ENCODE measurements at regions not wholly inside any gene's neighbourhood (a gene's known extent, or its start where the extent isn't known, plus 50 kb on each side); places are given as distances from the start of the nearest gene placed in this dataset.

DNA sequence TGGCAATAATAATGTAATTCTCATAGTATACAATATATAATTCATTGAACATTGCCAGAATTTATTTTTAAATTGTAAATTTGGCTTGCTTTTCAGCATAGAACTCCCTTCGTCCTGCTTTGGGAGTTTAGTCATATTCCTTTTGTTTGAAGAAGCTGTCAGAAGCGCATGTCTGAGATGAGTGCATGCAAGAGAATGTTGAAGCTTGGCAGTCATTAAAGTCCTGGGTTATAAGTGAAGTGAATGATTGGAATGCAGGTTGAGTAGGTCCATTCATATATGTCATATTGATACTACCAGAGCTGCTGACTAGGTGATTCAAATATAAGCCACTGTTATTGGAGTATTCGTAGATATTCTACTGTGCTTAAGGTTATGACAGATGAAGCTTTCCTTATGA lies 243.6 kb upstream of the MDFIC2 start:
- no peak for TF ChIP-seq EZH2 (IDR thresholded peaks at IDR 0.05; ENCODE audit: borderline replicate concordance, low read length)
- TF ChIP-seq, protein P1, sequence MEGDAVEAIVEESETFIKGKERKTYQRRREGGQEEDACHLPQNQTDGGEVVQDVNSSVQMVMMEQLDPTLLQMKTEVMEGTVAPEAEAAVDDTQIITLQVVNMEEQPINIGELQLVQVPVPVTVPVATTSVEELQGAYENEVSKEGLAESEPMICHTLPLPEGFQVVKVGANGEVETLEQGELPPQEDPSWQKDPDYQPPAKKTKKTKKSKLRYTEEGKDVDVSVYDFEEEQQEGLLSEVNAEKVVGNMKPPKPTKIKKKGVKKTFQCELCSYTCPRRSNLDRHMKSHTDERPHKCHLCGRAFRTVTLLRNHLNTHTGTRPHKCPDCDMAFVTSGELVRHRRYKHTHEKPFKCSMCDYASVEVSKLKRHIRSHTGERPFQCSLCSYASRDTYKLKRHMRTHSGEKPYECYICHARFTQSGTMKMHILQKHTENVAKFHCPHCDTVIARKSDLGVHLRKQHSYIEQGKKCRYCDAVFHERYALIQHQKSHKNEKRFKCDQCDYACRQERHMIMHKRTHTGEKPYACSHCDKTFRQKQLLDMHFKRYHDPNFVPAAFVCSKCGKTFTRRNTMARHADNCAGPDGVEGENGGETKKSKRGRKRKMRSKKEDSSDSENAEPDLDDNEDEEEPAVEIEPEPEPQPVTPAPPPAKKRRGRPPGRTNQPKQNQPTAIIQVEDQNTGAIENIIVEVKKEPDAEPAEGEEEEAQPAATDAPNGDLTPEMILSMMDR (conservative IDR thresholded peaks at IDR 0.05 in 1 of 2, IDR thresholded peaks at IDR 0.05 in 1 of 2; ENCODE audit: extremely low read depth in 1 of 2, insufficient read depth in 1 of 2, low read depth in 1 of 2, low read length in 2 of 2), result no peak

All from mammary epithelial cell (primary cell).